Activated CD8-positive, alpha-beta memory T cell treated with anti-CD3 and anti-CD28 coated beads for 48 hours (primary cell): ENCODE measurements at regions not wholly inside any gene's neighbourhood (a gene's known extent, or its start where the extent isn't known, plus 50 kb on each side); places are given as distances from the start of the nearest gene placed in this dataset.
A peak's percentile ranks its signal among the peaks of the same experiment; 100 is the strongest.
"Not testable (repeated sequence)": the region's sequence is repeated elsewhere in the genome, so short reads cannot be mapped to it uniquely, and the experiment has no call there.

Experiments used
- DNase-seq, 3 experiments: peaks; one replicate each; pipeline ENCODE4 v3.0.0-alpha.2; 2020; ENCODE audit warnings: low read depth in 2 of 3, low spot score in 2 of 3

GRCh38 chr2:84373391-84373790 lies 85.7 kb downstream of the SUCLG1 start:
- DNase-seq, result no peak

GRCh38 chr2:84362541-84362940 lies 96.5 kb downstream of the SUCLG1 start:
- DNase-seq, result no peak

GRCh38 chr2:84338069-84338468 lies 121.0 kb downstream of the SUCLG1 start:
- no peak for DNase-seq

GRCh38 chr2:84327645-84328249 lies 131.3 kb downstream of the SUCLG1 start:
- no peak for DNase-seq

DNA sequence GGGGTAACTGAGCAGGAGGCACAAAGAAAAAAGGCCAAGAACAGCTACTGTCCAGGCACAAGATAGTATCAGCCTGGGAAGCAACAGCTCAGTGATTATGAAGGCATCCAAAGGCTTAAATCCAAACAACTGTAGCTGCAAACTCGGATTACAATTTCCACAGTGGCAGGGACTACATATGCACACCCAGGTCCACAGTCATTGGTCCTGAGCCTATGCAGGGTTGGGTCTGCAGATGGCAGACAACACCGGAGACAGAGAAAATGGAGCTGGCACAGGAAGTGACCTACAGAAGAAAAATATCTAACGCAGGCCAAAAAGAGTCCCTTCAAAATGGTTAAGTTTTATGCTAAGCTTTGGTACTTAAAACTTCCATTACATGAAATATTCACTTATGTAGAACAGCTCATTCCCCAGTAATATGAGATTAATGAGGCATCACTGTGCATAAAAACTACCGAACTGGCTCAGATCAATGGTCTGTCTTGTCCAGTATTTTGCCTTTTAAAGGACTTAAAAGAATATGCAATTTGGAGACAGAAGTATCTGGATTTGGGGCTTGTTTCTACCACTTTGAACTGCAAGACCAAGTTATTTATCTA lies 132.1 kb downstream of the SUCLG1 start:
- DNase-seq, result no peak

- DNase-seq, result no peak
These were observed 135.2 kb downstream of the SUCLG1 start for GRCh38 chr2:84323890-84324289.

DNA sequence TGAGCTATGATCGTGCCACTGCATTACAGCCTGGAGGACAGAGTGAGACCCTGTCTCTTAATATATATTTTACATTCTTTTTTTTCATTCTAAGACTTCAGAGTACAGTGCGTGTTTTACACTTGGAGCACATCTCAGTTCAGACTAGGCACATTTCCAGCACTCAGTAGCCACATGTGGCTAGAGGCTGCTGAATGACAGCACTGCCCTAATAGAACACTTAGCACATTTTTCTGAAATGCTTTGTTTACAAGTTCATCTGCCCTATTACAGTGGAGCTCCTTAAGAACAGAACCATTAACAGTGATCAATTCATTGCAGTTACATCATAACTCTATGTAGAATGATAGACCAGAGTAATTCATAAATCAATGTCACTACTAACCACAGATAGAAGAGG lies 138.1 kb downstream of the SUCLG1 start:
- no peak for DNase-seq

GRCh38 chr2:84319581-84319980 lies 139.5 kb downstream of the SUCLG1 start:
- no peak for DNase-seq

DNA sequence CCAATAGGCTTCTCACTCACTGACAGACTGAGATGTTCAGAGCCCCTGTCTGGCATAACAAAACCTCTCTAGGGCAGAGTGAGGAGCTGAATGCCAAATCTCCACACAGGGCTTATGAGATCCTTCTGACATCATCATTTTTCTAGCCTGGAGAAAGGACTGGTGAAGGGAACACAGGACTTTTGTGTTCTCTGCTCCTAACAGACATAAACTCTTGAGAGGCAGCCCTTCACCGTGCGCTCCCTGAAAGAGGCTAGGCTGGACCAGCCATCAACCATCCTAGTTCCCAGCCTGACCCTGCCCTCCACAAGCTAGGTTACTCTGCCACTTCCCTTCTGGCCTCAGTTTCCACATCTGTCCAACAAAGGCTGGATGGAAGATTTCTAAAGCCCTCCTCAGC lies 141.9 kb downstream of the SUCLG1 start:
- no peak for DNase-seq

- peak; percentile 45 to 70 (median 54) for DNase-seq
These were observed 144.2 kb downstream of the SUCLG1 start for GRCh38 chr2:84314901-84315330.

DNA sequence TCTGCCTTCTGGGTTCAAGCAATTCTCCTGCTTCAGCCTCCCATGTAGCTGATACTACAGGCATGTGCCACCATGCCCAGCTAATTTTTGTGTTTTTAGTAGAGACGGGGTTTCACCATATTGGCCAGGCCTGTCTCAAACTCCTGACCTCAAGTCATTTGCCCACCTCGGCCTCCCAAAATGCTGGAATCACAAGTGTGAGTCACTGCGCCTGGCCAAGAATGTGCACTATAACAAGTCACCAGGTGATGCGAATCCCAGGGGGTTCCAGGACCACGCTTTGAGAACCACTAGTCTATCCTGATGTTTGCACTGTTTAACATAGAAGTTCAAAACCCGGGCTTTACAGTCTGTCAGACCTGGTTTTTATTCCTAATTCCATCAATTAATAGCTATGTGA lies 144.8 kb downstream of the SUCLG1 start:
- DNase-seq, result no peak

DNA sequence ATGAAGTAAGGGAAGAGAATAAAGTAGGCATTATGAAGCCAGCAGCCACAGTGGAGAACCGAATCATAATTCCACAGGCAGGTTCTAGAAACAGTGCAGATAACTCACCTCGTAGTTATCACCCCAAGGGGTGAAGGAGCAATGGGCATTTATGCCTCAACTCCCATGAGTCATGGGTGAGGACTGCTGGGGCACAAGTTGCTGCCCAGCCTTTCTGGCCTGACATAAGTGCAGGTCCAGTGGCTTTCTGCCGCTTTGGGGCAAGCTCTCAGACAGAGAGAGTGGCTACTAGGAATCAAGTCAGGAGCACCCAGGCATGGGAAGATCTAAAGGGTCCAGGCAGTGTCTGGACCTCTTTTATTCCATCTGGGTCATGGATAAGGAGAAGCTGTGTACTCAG lies 149.8 kb downstream of the SUCLG1 start:
- DNase-seq, result no peak

DNA sequence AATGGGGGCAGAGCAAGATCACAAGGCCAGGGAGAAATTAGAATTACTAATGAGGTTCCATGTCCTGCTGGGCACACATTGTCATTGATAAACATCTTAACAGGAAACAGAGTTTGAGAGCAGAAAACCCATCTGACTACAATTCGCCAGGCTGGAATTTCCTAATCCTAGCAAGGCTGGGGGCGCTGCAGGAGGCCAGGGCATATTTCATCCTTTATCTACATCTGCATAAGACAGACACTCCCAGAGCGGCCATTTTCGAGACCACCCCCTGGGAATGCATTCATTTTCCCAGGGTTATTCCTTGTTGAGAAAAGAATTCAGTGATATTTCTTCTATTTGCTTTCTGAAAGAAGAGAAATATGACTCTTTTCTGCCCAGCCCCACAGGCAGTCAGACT lies 152.7 kb downstream of the SUCLG1 start:
- DNase-seq, result no peak

DNA sequence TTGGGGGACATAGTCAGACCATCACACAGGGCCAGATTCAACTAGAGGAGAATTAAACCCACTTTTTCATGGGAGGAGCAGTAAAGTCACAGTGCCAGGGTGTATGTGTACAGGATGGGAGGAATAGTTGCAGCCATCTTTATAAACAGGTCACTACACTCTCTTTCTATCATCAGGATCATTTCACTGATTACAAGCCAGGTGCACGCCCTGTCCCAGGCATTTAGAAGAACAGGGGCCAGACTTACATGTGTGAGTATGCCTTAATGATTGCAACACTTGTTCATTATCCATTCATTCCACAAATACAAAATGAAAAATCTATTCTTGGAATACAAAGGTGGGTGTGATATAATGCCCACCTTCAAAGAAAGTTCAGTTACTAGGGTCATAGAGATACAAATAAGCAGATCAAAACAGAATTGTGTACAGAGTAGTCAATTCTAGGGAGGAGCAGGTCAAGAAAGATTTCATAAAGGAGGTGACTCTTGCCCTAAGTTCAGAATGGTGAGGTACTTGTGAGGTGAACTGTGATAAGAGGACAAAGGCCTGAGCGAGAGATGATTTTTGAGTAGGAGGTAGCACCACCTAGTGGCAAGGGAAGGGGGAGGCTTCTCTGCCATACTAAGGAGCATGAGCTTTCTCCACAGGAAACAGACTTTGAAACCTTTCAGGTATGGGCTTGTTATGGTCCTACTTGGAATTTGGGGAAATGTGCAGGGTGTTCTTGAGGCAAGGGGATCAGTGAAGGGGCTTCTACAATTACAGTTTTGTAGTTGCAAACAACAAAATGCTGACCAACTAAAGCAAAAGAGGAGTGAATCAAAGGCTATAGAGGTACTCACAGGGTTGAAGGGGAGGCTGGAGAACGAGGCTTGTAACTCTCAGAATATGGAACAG lies 156.3 kb downstream of the SUCLG1 start:
- no peak for DNase-seq

- DNase-seq, result no peak
These were observed 157.4 kb downstream of the SUCLG1 start for GRCh38 chr2:84301717-84302116.

DNA sequence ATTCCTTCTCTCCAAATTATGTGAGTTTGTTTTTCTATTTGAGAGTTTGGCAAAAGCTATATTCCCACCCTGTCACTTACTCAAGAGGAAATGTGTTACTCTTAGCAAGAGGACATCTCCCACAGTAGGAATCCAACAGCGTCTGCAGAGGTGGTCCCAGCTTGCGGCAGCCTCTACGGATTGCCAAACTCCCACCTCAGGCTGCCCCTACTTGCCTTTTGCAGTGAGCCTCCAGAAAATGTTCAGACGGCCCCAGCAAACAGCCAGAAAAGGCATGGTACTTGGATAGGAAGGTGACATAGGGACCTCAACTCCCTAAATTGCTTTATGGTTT lies 158.4 kb downstream of the SUCLG1 start:
- no peak for DNase-seq

DNA sequence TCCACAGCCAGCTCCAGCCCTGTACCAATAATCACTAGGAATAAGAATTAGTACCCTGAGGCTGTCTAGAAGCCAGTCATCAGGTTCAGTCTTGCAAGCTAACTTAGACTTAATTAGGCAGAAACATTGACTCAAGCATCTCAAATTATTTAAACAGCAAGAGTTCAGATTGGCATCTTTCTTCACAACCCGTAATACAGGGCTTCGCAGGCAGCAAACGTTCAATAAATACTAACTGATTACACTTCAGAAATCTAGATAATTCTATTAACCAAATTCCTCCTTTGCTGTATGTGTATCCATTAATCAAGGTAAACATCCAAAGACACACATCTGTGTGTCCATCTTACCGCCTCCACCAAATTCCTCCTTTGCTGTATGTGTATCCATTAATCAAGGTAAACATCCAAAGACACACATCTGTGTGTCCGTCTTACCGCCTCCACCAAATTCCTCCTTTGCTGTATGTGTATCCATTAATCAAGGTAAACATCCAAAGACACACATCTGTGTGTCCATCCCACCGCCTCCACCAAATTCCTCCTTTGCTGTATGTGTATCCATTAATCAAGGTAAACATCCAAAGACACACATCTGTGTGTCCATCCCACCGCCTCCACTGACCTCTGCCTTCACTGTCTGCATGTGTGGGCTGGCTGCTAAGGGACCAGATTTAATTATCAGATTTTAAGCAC lies 158.9 kb downstream of the SUCLG1 start:
- DNase-seq, result not testable (repeated sequence)

DNA sequence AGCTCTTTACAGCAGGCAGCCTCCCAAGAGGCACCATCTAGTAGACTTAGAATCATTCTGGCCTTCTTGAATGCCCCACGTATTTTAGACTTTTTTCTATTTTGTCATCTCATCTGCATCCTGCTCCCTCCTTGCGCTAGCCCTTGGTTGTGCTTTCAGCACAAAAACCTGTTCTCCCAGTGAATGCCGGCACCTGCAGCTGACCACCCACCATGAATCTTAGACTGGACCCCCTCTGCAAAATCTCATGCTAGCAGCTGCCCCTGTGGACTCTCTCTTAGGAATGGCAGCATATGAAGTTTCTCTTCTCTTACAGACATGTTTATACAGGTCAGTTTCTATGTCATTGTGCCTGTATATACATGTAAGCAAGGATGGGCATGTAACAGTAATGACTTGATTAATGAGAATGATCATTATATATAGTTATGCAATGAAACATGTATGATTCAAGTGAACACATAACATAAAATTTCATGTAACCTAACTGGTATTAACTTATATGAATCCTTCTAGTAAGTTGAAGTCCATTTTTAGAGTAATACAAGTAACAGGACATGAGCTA lies 159.8 kb downstream of the SUCLG1 start:
- DNase-seq, result no peak

- no peak for DNase-seq
These were observed 161.9 kb downstream of the SUCLG1 start for GRCh38 chr2:84297155-84297554.

GRCh38 chr2:84293791-84294380 lies 165.2 kb downstream of the SUCLG1 start:
- no peak for DNase-seq

DNA sequence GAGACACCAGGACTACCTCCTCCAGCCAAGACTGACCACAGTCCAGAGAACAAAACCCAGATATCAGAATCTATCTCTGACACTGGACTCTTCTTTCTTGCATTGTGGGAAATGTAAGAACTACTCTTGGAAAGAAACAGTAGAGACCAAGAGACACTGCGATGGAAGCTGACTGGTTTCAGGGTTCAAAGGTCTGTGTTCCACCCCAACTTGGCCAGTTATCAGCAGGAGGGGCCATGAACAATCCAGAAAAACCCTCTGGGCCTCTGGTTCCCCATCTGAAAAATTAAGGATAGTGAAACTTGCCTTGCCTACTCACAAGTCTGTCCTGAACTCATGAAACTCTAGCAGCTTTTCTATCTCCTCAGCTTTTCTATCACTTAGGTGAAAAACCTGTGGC lies 166.5 kb downstream of the SUCLG1 start:
- DNase-seq, result no peak
